K562 (cell line): ENCODE measurements at regions not wholly inside any gene's neighbourhood (a gene's known extent, or its start where the extent isn't known, plus 50 kb on each side); places are given as distances from the start of the nearest gene placed in this dataset.

ENCODE experiments used
- CBX8 ChIP-seq: fragments of 200-600 bp; sonication (generic); IDR thresholded peaks from 2 replicates; pipeline ENCODE4 v1.6.1; 2012; ENCODE audit warnings: borderline replicate concordance, mixed run types, low read depth, mild to moderate bottlenecking, moderate library complexity, mixed read lengths, low read length, control low read depth, inconsistent platforms; ENCODE audit not compliant: poor library complexity, severe bottlenecking; ENCODE audit errors: extremely low read depth
- CTCF ChIP-seq, 3 experiments: IDR thresholded peaks in 2 of 3; conservative IDR thresholded peaks in 1 of 3; 2 replicates each; pipeline ENCODE4 v1.5.1; 2011 to 2012; ENCODE audit warnings: low read length in 3 of 3, mild to moderate bottlenecking in 3 of 3, control low read depth in 2 of 3, improper control_type of control experiment in 1 of 3, inconsistent platforms in 1 of 3, low read depth in 1 of 3, mixed read lengths in 1 of 3, moderate library complexity in 1 of 3; ENCODE audit not compliant: insufficient read depth in 2 of 3
- IFI16 ChIP-seq: fragments of 250-450 bp; sonication (Bioruptor Pico); IDR thresholded peaks from 2 replicates; pipeline ENCODE4 v2.1.2; 2022; ENCODE audit warnings: mild to moderate bottlenecking, inconsistent platforms
- MBD2 ChIP-seq: sonication (generic); IDR thresholded peaks from 2 replicates; pipeline ENCODE4 v1.6.1; 2016; ENCODE audit warnings: low read depth, borderline replicate concordance
- ZNF274 ChIP-seq: IDR thresholded peaks from 2 replicates; pipeline ENCODE4 v1.6.1; 2011; ENCODE audit warnings: low read depth, mild to moderate bottlenecking, low read length, moderate library complexity, borderline replicate concordance

- TF ChIP-seq IFI16 (CRISPR knock-in tag) (no peak), MBD2 (no peak), CTCF (IDR thresholded peaks at IDR 0.05 in 2 of 3, conservative IDR thresholded peaks at IDR 0.05 in 1 of 3; ENCODE audit: insufficient read depth in 2 of 3, low read depth in 1 of 3, low read length in 3 of 3) (no peak; a peak in 1 of 6 replicates), CBX8 (no peak), ZNF274 (no peak)
These were observed 62.1 kb upstream of the FANCC start for GRCh38 chr9:95379630-95380029.
